MCF 10A (cell line): ENCODE measurements at regions not wholly inside any gene's neighbourhood (a gene's known extent, or its start where the extent isn't known, plus 50 kb on each side); places are given as distances from the start of the nearest gene placed in this dataset.

Experiments used
- BruUV-seq: library from RNA; stranded (reverse); fragments of 400-500 nt; replicated peaks from 2 replicates; lab custom pipeline; 2021; lab: Mats Ljungman, UMichigan
- CTCF ChIA-PET: fragments of 300-600 bp; sonication (Branson Sonifier 250); formaldehyde crosslinking; extraction: SDS; loops from one replicate; lab custom pipeline; 2021; ENCODE audit warnings: antibody characterized with exemption, inconsistent platforms; lab: Yijun Ruan, JAX
- POLR2A ChIA-PET: fragments of 300-600, 350-650 bp; sonication (Branson Sonifier 250); formaldehyde crosslinking; extraction: SDS; loops from one replicate; lab custom pipeline; 2020; ENCODE audit warnings: antibody characterized with exemption, inconsistent platforms; lab: Yijun Ruan, JAX
- DNase-seq: peaks from one replicate; pipeline ENCODE4 v3.0.0-alpha.2; 2018; ENCODE audit not compliant: unreplicated experiment
- H3K27ac Mint-ChIP-seq: one replicate; pipeline ENCODE4 v1.8.0; 2022; ENCODE audit warnings: mild to moderate bottlenecking, low read depth, mixed read lengths; ENCODE audit not compliant: unreplicated experiment
- H3K27me3 Mint-ChIP-seq: one replicate; pipeline ENCODE4 v1.8.0; 2022; ENCODE audit warnings: mixed read lengths; ENCODE audit not compliant: insufficient read depth, unreplicated experiment
- H3K36me3 Mint-ChIP-seq: one replicate; pipeline ENCODE4 v1.8.0; 2022; ENCODE audit warnings: mild to moderate bottlenecking, moderate library complexity, mixed read lengths; ENCODE audit not compliant: insufficient read depth, unreplicated experiment
- H3K4me1 Mint-ChIP-seq: one replicate; pipeline ENCODE4 v1.8.0; 2022; ENCODE audit warnings: mixed read lengths; ENCODE audit not compliant: insufficient read depth, unreplicated experiment
- H3K4me3 Mint-ChIP-seq: one replicate; pipeline ENCODE4 v1.8.0; 2022; ENCODE audit warnings: mild to moderate bottlenecking, moderate library complexity, mixed read lengths; ENCODE audit not compliant: unreplicated experiment
- H3K9me3 Mint-ChIP-seq: one replicate; pipeline ENCODE4 v1.8.0; 2022; ENCODE audit warnings: mixed read lengths; ENCODE audit not compliant: unreplicated experiment
- intact Hi-C: fragments of 100-400 bp; cut with micrococcal nuclease; formaldehyde crosslinking; loops from 2 replicates; pipeline ENCODE4 v1.14.1; 2022
- TF ChIP-seq, protein P1 (sequence below): fragments of 200-600 bp; IDR thresholded peaks from one replicate; pipeline ENCODE4 v1.8.0; 2022; ENCODE audit warnings: antibody characterized with exemption, mild to moderate bottlenecking; ENCODE audit not compliant: unreplicated experiment

GRCh38 chr16:85527767-85528297 is 85.3 kb upstream of the GSE1 start:
- no peaks in the 10 kb centered on the region for H3K9me3 Mint-ChIP-seq
- H3K36me3 Mint-ChIP-seq: no peaks in the 10 kb centered on the region
- no peak for DNase-seq
- BruUV-seq: no TSS peak
- intact Hi-C loops: no loop called here
- TF ChIP-seq, protein P1, sequence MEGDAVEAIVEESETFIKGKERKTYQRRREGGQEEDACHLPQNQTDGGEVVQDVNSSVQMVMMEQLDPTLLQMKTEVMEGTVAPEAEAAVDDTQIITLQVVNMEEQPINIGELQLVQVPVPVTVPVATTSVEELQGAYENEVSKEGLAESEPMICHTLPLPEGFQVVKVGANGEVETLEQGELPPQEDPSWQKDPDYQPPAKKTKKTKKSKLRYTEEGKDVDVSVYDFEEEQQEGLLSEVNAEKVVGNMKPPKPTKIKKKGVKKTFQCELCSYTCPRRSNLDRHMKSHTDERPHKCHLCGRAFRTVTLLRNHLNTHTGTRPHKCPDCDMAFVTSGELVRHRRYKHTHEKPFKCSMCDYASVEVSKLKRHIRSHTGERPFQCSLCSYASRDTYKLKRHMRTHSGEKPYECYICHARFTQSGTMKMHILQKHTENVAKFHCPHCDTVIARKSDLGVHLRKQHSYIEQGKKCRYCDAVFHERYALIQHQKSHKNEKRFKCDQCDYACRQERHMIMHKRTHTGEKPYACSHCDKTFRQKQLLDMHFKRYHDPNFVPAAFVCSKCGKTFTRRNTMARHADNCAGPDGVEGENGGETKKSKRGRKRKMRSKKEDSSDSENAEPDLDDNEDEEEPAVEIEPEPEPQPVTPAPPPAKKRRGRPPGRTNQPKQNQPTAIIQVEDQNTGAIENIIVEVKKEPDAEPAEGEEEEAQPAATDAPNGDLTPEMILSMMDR: no peak
- CTCF ChIA-PET: interaction anchor here (0.8 to 2.4 kb wide), 5 partner anchors 12 to 46 kb away, joined by 3 to 12 read pairs (median 5); no protein-coding TSS in a partner anchor
- no peaks in the 10 kb centered on the region for H3K27me3 Mint-ChIP-seq
- no peak overlapping the region for H3K27ac Mint-ChIP-seq
- H3K4me1 Mint-ChIP-seq: peaks cover 16% of the 10 kb centered on the region
- POLR2A ChIA-PET: no interaction called here
- no peak overlapping the region for H3K4me3 Mint-ChIP-seq

DNA sequence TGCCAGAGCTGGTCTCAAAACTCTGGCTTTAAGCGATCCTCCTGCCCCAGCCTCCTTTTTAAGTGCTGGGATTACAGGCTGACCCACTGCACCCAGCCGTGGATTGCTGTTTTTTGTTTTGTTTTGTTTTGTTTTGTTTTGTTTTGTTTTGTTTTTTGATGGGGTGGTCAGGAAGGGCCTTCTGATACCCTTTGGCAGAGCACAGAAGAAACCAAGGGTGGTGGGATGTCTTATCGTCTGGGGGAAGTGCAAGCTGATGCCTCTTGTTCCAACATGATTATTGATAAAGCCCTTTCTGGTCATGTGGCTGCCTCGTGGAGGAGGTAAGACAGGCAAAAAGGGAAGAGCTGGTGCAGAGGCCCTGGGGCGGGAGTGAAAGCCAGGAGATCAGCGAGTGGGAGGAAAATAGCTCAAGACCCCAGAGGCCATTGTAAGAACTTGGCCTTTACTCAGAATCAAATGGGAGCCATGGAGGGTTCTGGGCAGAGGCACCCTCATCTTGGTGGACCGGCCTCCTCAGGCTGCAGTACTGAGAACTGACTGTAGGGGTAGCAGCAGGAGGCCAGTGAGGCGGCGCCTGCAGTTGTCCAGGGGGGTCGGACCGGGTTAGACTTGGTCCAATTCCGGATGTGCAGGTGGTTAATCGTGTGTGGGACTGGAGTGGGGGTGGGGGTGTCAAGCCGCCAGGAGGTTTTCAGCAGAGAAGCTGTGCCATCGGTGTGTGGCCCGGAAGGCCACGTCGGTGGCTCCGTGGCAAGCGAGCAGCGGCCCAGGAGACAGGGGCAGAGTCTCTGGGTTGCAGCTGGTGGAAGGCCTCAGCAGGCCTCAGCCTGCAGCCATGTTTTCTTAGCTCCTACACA is 84.4 kb upstream of the GSE1 start:
- no peak for DNase-seq
- TF ChIP-seq, protein P1: peak; percentile 22
- H3K9me3 Mint-ChIP-seq: no peaks in the 10 kb centered on the region
- no peak overlapping the region for H3K27ac Mint-ChIP-seq
- H3K27me3 Mint-ChIP-seq: no peaks in the 10 kb centered on the region
- ChIA-PET CTCF (interaction anchor here (0.6 to 2.4 kb wide), 8 partner anchors 11 to 151 kb away, joined by 3 to 12 read pairs (median 3); no protein-coding TSS in a partner anchor), POLR2A (no interaction called here)
- intact Hi-C loops: no loop called here
- BruUV-seq: no TSS peak
- no peaks in the 10 kb centered on the region for H3K36me3 Mint-ChIP-seq
- peaks cover 7% of the 10 kb centered on the region for H3K4me1 Mint-ChIP-seq
- no peak overlapping the region for H3K4me3 Mint-ChIP-seq

- CTCF ChIA-PET: interaction anchor here (0.6 to 2.4 kb wide), 7 partner anchors 9 to 276 kb away, joined by 3 to 12 read pairs (median 4); no protein-coding TSS in a partner anchor
Measured at GRCh38 chr16:85529489-85530369, 83.4 kb upstream of the GSE1 start.

More at GRCh38 chr16:85529489-85530369, 83.4 kb upstream of the GSE1 start:
- Mint-ChIP-seq H3K9me3 (no peaks in the 10 kb centered on the region), H3K27ac (no peak overlapping the region), H3K36me3 (no peaks in the 10 kb centered on the region), H3K27me3 (no peaks in the 10 kb centered on the region), H3K4me3 (no peak overlapping the region), H3K4me1 (peaks cover under 1% of the 10 kb centered on the region)
- POLR2A ChIA-PET: interaction anchor here (1.0 kb wide), 1 partner anchor 25 kb away, joined by 3 read pairs; no protein-coding TSS in a partner anchor
- TF ChIP-seq, protein P1: no peak
- no TSS peak for BruUV-seq
- intact Hi-C loops: no loop called here
- no peak for DNase-seq
